GM21825 (cell line): ENCODE measurements at regions not wholly inside any gene's neighbourhood (a gene's known extent, or its start where the extent isn't known, plus 50 kb on each side); places are given as distances from the start of the nearest gene placed in this dataset.
"Not testable (repeated sequence)": the region's sequence is repeated elsewhere in the genome, so short reads cannot be mapped to it uniquely, and the experiment has no call there.

ENCODE experiments used
- ATAC-seq: cut with Tn5 transposase; IDR thresholded peaks from one replicate; pipeline ENCODE4 v1.9.1; 2021; ENCODE audit warnings: mild to moderate bottlenecking, moderate library complexity; ENCODE audit not compliant: unreplicated experiment

DNA sequence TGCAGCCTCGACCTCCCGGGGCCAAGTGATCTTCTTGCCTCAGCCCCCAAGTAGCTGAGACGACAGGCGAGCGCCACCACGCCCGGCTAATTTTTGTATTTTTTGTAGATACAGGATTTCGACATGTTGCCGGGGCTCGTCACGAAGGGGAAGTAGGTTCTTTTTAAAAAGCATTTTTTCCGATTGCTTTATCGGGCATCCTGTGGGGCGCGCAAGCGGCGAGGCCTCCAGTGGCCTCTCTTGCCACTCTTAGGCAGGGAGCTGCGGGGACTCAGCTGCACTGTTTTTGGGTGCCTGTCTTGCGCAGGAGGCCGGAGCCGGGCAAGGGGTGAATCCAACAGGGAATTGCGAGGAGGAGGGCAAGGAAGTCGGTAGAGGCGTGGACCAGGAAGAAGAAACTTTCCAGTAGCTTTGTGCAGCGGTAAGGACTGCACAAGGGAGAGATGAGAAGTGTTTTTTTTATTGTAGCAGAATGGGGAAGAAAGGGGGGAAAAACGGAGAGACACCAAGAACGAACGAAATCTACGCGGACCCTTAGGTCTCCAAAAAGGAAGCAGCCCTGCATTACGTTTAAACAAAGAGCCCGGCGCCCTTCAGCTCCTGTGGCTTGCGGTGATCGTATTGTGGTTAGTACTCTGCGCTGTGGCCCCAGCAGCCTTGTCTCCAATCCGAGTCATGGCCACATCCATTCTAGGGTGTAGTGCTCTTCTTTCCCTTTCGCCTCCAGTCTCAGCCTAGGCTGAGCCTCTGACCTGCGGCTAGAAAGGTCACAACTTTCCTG lies 164.8 kb downstream of the PPIAL4G start:
- peak; percentile 69 for ATAC-seq

- ATAC-seq, result no peak
Observed at GRCh38 chr1:148317288-148317985, 165.4 kb upstream of the NBPF11 start.

DNA sequence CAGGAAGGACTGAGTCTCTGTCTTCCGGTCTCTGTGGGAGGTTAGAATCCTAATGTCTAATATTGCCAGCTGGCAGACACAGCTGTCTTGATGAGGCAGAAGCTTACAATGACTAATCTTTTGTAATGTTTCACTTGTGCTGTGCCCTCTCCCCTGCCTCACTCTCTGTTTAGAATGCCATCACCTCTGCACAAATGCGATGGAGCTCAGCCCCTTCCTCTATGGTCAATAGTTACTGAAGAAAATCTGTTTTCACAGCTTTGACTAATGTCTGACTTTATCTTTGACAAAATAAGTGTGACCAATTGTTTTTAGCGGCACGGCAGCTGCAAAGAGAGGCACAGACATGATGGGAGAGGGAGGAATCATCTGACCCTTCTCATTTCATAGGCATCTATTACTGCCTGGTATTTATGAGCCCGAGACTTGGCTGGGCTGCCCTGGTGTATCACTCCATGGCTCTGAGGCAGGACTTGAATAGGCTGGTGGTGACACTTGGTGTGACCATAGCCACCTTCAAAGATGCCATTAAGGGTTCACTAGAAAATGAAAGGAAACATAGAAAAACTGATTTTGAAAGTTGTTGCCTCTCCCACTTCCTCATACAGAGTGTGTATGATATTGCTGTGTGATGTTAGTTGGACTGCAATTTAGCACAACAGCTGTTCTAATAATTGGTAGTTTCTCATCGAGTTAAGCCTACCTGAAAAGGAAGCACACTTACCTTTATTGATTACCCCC lies 163.2 kb upstream of the NBPF11 start:
- peak; percentile 66 for ATAC-seq

- ATAC-seq, result no peak
Observed at GRCh38 chr1:148310807-148311206, 158.7 kb upstream of the NBPF11 start.

GRCh38 chr1:148309940-148310500 lies 157.9 kb upstream of the NBPF11 start:
- ATAC-seq, result no peak

DNA sequence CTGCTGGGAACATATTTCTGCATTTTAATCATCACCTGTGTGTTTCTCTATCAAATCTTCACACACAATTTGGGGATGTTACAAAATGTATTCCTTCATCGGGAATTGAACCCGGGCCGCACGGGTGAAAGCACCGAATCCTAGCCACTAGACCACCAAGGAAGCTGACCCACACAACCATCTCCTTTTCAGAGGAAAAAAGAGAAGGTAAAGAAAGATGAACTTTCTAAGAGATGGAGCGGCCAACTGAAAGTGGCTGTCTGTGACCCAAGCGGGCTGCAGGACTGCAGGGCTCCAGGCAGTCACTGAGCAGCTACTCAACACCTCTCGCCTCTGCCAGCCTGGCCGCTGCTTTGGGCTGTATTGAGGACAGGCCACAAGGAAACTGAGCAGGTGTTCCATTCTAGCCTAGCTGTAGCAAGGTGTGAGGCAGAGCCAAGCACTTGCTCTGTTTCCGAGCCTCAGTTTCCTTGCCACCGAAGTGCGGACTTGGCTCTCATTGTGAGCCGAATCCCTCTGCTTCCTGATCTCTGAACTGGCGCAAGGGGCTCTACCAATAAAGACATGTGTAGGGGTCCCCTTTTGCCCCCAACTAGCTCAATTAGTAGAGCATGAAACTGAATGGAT lies 156.9 kb upstream of the NBPF11 start:
- ATAC-seq, result no peak

GRCh38 chr1:148307583-148308185 lies 155.6 kb upstream of the NBPF11 start:
- ATAC-seq, result no peak

GRCh38 chr1:148304935-148305334 lies 152.9 kb upstream of the NBPF11 start:
- ATAC-seq, result not testable (repeated sequence)

DNA sequence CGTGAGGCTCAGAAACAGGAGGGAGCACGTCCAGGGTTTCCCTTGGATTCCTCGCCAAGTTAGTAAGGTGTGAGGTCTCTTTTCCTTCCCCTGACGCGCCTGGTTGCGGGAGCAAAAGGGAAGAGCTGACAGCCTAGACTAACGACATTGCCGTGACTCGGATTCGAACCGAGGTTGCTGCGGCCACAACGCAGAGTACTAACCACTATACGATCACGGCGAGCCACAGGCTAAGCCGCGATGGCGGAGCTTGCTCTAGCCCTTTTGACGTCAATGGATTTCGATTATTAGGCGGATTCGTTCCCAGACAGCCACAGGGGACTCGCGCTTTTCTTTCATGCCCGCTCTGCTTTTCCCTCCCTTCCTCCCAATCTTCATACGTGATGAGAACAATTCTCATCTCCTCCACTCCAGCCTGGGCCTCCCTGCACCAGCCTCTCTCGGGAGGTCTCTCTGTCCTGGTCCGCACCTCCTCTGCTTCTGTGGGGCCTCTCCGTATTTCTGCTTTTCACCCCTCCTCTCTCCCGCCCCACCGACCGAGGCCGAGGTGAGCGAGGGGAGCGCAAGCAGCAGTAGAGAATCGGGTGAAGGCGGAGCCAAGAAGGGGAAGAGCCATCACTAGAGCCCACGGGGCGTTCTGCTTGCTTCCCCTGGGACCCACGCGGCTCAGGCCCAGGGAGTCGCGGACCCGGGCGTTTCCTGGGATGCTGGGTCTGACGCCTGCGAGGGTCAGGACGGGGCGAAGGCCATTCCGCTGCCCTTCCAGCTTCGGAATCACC lies 150.7 kb upstream of the NBPF11 start:
- peak; percentile 70 for ATAC-seq

GRCh38 chr1:148297852-148298251 lies 145.8 kb upstream of the NBPF11 start:
- ATAC-seq, result not testable (repeated sequence)

- no peak for ATAC-seq
Observed at GRCh38 chr1:148296511-148296910, 144.4 kb upstream of the NBPF11 start.

DNA sequence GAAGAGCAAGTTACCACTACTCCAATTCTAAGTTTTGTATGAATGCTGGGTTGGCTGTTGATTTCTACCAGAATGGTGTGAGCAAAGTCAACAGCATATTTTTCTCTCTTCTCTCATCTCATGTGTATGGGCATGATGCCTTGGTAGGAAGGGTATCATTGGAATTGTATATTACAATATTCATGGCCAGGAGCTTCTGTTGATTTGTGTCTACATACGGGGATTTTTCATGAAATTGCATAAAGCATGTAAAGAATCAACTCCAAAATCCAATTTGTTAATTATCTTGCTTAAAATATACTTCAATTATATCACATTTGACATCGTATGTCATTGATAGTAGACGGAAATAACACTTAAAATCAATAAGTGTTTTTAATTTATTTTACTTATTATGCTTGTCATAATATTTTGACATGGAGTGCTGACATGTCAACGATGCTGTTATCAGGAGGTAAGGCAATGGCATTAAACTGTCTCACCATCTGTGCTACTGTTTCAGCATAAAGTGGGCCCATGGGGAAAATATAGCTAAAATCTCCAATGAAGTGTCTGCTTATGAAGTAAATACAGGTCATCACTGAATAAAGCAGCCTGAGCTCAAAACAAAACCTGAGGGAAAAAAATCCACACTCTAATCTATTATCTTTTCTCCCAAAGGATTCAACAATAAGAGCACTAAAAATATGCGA lies 142.2 kb upstream of the NBPF11 start:
- ATAC-seq, result no peak

DNA sequence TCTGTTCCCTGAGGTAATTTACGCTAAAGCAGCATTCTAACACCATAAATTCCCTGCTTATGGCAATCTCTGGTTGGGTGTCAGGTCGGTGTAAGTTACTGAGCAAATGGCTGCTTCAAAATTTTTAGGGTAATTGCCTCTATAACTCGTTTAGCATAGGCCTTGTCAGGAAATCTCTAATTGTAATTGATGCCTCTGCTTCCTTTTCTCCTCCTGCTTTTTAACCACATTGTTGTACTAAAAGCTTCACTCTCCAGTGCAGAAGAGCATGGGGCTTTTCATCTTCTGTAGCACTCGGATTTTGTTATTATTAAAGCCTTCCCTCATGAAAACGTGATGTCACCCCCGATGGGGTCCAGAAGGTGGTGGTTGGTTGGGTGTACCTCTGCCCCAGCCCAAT lies 141.6 kb upstream of the NBPF11 start:
- no peak for ATAC-seq

DNA sequence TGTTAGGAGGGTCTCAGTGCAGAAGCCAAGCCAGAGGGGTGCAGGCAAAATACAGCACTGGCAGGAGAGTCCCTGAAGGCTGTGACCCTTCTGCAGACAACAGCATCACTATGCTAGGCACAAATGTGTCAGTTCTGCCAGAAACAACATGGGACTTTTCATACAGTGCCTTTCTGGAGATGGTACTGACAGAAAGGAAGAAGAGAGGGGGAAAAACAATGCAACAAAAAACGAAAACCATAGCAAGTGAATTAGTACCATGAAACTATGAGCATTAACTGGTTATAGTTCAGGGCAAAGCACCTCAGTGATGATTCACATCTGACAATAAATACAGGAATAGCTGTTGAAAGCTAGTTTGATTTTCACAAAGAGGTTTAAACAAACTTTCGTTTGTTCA lies 140.8 kb upstream of the NBPF11 start:
- ATAC-seq, result no peak

GRCh38 chr1:148290881-148291280 lies 138.8 kb upstream of the NBPF11 start:
- no peak for ATAC-seq

DNA sequence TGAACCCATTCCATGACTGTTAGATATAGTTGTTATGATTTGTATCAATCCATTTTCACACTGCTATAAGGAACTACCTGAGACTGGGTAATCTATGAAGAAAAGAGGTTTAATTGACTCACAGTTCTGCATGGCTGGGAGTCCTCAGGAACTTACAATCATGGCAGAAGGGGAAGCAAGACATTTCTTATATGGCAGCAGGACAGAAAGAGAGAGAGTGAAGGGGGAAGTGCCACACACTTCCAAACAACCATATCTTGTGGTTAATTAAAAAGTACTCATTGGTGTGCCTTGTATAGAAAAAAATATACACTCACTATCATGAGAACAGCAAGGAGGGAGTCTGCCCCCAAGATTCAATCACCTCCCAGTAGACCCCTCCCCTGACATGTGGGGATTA lies 137.6 kb upstream of the NBPF11 start:
- ATAC-seq, result no peak

- ATAC-seq, result not testable (repeated sequence)
Observed at GRCh38 chr1:148285946-148286345, 133.9 kb upstream of the NBPF11 start.

- ATAC-seq, result peak; percentile 51
Observed at GRCh38 chr1:148280831-148281572, 128.9 kb upstream of the NBPF11 start.
